GM19043 (cell line): ENCODE measurements at regions not wholly inside any gene's neighbourhood (a gene's known extent, or its start where the extent isn't known, plus 50 kb on each side); places are given as distances from the start of the nearest gene placed in this dataset.

Experiments used
- ATAC-seq: cut with Tn5 transposase; IDR thresholded peaks from one replicate; pipeline ENCODE4 v1.9.1; 2021; ENCODE audit warnings: low read depth; ENCODE audit not compliant: unreplicated experiment

- ATAC-seq, result no peak
Observed at GRCh38 chr11:116457336-116458007, 315.3 kb downstream of the BUD13 start.

GRCh38 chr11:116454951-116455350 lies 317.8 kb downstream of the BUD13 start:
- ATAC-seq, result no peak

DNA sequence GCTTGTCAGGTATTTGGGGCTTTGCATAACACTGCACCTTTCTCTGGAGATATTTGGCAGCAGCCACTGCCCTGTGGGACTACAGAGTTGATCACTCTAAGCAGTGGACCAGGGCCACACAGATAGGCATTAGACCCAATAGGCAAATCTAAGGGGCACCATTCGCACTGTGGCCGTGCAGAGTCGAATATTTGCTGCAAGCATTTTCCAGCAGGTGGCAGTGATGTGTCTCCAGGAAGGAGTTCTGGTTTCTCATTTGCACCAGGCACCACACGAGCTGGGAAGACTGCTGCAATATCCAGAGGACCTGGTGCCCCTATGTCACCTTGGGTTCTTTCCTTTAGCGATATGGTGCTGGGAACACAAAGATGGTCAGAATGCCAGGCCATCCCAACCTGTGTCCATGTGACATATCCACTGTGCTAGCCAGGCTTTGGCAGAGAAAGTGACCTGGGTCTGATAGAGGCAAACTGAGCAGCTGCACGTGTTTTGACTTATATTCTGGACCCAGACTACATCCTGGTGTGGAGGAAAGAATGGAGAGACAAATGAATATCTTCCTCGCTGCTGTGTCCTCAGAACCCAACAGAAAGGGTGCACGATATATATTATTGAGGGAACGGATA lies 318.7 kb downstream of the BUD13 start:
- no peak for ATAC-seq

- ATAC-seq, result no peak
Observed at GRCh38 chr11:116452461-116452860, 320.3 kb downstream of the BUD13 start.

DNA sequence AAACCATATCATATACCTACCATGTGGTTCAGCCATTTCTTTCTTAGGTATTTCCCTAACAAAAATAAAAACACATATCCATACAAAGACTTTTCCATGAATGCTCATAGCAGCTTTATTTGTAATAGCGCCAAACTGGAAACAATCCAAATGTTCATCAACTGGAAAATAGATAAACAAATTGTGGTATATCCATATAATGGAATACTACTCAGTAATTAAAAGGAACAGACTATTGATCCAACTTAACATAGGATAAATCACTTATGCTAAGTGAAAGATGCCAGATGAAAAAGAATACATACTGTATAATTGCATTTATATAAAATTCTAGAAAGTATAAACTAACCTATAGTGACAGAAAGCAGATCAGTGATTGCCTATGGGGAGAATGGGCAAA lies 323.3 kb downstream of the BUD13 start:
- ATAC-seq, result no peak

DNA sequence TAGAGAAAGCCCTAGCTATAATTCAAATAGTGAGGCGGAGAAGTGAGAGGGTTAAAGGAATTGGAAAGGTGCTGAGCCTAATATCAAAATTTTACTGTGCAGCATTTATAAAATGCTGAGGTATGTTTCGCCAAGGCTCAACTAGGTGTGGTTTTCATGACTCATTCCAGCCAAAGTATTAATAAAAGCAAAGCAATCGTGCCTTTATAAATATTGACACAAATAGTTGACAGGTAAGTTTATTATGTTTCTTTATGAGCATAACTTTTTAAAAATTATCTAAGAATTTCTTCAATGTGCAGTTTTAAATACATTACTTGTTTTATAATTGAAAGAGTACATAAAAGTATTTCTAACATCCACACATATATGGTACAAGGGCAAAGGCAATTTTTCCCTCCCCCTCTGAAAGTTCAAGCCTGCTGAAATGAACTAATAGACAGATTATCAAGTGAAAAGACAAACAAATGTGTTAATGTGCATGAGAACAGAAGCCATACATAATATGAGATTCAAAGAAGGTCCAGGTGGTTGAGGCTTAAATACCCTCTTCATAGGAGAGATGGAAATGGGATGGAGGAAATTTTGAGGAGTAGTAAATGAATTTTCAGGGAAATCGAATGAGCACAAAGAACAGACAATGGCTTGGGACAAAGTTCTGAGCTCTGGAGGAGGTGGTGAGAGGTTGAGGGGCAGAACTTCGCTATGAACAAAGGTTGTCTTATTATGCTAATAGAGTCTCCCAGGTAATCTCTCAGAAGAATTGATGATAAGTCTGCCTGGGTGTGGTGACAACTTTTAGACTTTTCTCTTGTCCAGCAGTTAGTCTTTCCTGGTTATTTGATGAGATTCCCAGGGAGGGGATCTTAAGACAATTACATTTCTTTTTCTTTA lies 326.5 kb downstream of the BUD13 start:
- ATAC-seq, result no peak

DNA sequence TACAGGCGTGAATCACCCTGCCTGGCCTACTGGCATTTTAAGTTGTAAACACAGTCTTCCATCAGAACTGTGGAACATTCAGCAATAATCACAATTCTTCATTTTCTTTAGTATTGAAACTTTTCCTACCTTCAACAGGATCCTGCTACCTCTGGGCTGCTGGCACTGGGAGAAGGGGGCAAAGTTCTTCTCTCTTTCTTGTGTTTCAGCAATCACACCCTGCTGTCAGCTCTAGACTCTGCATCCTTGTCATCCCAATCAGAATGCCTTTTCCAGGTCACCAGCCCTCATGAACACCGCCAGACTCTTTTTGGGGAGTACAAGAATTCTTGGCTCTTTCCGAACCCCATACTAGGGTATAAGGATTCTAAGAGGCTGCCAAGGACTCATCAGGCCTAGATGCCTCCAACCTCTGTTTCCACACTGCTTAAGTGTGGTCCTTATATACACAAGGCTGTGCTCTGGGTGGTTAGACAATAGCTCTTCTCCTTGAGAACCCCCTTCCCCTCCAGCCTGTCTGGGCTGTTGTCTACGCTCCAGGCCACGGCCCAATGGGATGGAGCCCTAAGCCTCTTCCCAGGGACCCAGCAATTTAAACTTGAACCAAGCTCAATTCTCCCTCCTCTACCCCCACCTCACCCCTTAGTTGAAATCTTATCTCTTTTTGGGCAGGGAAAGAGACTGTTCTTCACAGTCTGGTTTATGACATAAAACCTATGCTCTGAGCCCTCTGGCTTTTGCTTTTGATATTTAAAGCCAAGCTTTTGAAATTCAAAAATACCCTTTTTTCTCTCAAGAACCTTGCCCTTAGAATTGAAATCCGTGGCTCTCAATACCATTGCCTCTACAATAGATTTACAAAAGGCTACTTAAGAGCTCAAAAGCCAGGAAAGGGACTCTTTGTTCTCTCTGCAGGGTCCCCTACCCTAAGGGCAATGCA lies 327.4 kb downstream of the BUD13 start:
- ATAC-seq, result no peak

DNA sequence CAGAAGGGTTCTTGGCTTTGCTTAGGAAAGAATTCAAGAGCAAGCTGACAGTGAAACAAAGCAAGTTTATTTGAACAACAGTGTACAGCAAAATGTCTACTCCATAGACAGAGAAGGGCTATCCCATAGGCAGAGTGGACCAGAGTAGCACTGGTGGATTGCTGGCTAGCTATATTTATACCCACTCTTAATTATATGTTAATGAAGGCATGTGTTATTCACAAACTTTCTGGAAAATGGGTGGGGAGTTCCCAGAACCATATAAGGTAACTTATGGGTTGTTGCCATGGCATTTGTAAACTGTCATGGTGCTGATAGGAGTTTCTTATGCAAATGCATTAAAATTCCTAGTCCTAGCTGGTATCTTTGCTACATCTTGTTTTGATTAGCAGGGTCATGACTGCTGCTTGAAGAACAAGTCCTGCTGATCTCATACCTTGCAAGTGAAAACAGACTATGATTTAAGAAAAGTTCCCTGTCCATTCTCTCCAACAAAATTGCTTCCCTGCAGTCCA lies 330.5 kb downstream of the BUD13 start:
- no peak for ATAC-seq

- no peak for ATAC-seq
Observed at GRCh38 chr11:116439361-116439677, 333.5 kb downstream of the BUD13 start.

GRCh38 chr11:116438651-116439360 lies 334.0 kb downstream of the BUD13 start:
- no peak for ATAC-seq

DNA sequence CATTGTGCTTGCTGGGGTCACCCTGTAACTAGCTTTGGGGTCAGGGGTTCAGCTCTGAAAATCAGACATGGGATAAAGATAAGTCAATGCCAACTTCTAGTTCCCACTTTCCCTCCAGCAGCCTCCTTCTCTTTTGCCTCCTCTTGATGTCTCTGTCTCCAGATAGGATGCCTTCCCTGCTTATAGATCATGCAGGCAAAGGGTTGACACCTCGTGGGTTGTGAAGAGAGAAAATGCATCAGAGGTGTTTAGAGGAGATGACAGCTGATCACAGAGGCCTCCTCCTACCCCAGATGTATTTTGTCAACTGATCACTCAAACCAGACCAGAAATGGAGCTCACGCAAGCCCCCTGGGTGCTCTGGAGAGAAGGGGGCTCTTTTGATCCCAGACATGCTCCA lies 337.8 kb downstream of the BUD13 start:
- ATAC-seq, result no peak

DNA sequence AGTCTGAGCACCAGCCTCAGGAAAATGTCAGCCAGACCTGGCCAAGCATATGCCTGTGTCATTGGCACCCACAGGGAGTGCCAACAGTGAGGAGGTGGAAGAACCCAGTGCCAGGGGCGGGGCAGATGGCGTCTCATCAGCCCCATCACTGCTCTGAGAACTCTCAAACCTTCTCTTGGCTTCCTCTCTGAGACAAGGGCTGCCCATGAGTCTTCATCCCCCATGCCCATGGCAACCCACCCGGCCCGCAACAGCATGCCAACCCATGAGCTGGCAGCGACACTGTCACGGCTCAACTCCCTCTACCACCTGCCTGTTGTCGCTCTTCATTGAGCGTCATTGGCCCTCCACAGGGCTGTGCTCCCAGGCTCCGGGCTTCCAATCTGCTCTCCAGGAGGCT lies 340.5 kb downstream of the BUD13 start:
- ATAC-seq, result no peak

GRCh38 chr11:116431842-116432241 lies 340.9 kb downstream of the BUD13 start:
- ATAC-seq, result no peak

DNA sequence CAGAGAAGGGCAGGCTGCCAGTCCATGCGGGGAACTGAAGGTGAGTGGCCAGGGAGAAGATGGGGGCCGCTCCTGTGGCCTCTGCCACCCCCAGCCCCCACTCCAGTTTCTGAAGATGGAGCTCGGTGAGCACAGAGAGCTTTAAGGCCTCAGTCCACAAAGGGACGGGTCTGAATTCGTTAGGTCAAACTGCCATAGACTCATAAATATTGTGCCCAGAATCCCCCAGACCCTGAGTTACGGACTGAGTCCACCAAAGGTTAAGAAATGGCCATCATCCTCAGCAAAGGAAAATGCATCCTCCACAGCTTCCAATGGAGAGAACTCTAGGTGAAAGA lies 344.2 kb downstream of the BUD13 start:
- no peak for ATAC-seq

DNA sequence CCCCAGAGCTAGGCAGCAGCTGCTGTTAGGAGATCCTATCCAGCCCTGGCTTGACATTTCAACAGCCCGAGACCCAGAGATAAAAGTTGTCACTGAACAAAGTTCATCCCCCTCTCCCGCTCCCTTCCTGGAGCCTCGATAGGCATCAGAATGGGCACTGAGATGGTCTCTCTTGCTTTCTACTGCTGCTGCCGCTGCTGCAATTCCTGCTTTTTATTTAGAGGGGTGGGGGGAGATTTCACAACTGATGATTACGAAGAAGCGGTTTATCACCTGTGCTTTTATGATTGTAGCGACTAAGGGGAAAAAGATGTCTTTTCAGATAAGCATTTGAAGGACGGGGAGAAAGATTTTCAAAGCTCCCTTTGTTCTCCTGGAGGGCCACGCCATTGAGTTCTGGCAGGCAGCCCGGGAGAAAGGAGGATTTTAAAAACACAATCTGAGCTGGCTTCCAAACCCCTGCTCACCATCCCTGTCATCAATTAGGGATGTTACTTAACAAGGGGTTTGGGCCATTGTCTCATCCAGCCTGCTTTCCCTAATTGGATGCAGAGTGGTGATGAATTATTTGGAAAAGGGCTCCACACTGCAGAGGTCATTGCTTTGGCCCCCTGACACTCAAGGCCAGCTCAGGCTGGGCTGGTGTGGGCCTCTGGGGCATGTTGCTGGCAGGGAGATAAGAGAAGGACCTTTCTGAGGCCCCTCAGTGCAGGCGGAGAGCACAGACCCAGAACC lies 344.7 kb downstream of the BUD13 start:
- no peak for ATAC-seq

GRCh38 chr11:116427337-116427902 lies 345.4 kb downstream of the BUD13 start:
- no peak for ATAC-seq

GRCh38 chr11:116426761-116427160 lies 346.0 kb downstream of the BUD13 start:
- ATAC-seq, result no peak

DNA sequence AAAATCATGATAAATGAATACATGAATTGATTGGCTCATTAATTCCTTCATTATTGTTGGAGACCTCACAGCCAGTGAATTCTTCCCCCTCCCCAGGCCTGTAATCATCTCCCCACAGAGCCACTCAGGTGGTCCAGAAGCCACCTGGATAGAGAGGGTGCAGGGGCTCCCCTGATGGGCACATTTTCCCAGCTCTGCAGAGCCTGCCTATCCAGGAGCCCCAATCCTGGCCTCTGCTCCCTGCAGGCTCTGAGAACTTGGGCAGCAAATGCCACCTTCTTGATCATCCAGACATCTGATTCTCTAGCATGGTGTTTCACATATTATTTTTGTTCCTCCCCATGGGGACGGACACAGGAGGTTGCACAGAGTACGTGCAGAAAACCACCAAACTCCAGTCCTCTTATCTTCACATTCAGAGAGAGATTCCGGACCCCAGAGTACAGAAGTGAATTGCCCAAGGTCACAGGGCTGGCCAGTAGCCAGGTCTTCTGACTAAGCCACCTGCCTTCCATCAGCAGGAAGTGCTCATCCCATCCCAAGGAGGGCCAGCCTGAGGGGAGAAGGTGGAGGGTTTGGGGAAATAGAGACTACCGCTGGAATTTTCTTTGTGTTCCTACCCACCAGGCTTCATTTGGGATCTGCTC lies 348.0 kb downstream of the BUD13 start:
- ATAC-seq, result no peak
